Common myeloid progenitor, CD34-positive (primary cell): ENCODE measurements at regions not wholly inside any gene's neighbourhood (a gene's known extent, or its start where the extent isn't known, plus 50 kb on each side); places are given as distances from the start of the nearest gene placed in this dataset.

Experiments used
- CTCF ChIA-PET: fragments of 350-600 bp; sonication (Branson Sonifier 250); formaldehyde crosslinking; loops from one replicate; lab custom pipeline; 2021; ENCODE audit warnings: antibody characterized with exemption; lab: Charles Lee
- POLR2A ChIA-PET: fragments of 350-600 bp; sonication (Branson Sonifier 250); formaldehyde crosslinking; loops from one replicate; lab custom pipeline; 2021; ENCODE audit warnings: antibody characterized with exemption; lab: Charles Lee
- DNase-seq, 3 donors: peaks; one replicate each; pipeline versions ENCODE4 v3.0.0 to v3.0.0-alpha.2; 2013
- H3K27ac ChIP-seq, 2 experiments: 1 replicate in 1 of 2; 2 replicates in 1 of 2; pipeline ENCODE4 v1.7.0; 2013; ENCODE audit warnings: inconsistent platforms in 2 of 2, low read length in 2 of 2, mild to moderate bottlenecking in 2 of 2, low read depth in 1 of 2, moderate library complexity in 1 of 2; ENCODE audit not compliant: severe bottlenecking in 2 of 2, insufficient read depth in 1 of 2, poor library complexity in 1 of 2
- H3K27me3 ChIP-seq, 5 experiments: replicated peaks in 2 of 5; 1 replicate in 3 of 5; 2 replicates in 2 of 5; pipeline versions ENCODE4 v1.6.1 to v1.7.0; 2013; ENCODE audit warnings: low read length in 4 of 5, mild to moderate bottlenecking in 2 of 5, moderate library complexity in 2 of 5, inconsistent platforms in 1 of 5; ENCODE audit not compliant: insufficient read depth in 5 of 5, control insufficient read depth in 4 of 5
- H3K36me3 ChIP-seq, 4 experiments: 1 replicate in 2 of 4; 2 replicates in 2 of 4; pipeline versions ENCODE4 v1.6.1 to v1.7.0; 2013; ENCODE audit warnings: low read length in 3 of 4, control low read depth in 1 of 4, mild to moderate bottlenecking in 1 of 4; ENCODE audit not compliant: control insufficient read depth in 4 of 4, insufficient read depth in 4 of 4
- H3K4me1 ChIP-seq, 4 experiments: 1 replicate in 3 of 4; 2 replicates in 1 of 4; pipeline versions ENCODE4 v1.6.1 to v1.7.1; 2013; ENCODE audit warnings: low read length in 3 of 4, mild to moderate bottlenecking in 3 of 4, control low read depth in 1 of 4, inconsistent platforms in 1 of 4, moderate library complexity in 1 of 4; ENCODE audit not compliant: control insufficient read depth in 4 of 4, insufficient read depth in 4 of 4; ENCODE audit errors: control extremely low read depth in 1 of 4
- H3K4me3 ChIP-seq, 7 experiments: 1 replicate in 4 of 7; 2 replicates in 3 of 7; pipeline versions ENCODE4 v1.5.1 to v1.7.0; 2013; ENCODE audit warnings: mild to moderate bottlenecking in 7 of 7, low read length in 6 of 7, moderate library complexity in 6 of 7, inconsistent platforms in 2 of 7, low read depth in 2 of 7, control low read depth in 1 of 7; ENCODE audit not compliant: insufficient read depth in 4 of 7, control insufficient read depth in 1 of 7; ENCODE audit errors: extremely low read depth in 1 of 7
- H3K9me3 ChIP-seq, 5 experiments: 1 replicate in 4 of 5; 2 replicates in 1 of 5; pipeline versions ENCODE4 v1.6.1 to v1.7.1; 2013; ENCODE audit warnings: low read length in 4 of 5, mild to moderate bottlenecking in 2 of 5, inconsistent platforms in 1 of 5, low read depth in 1 of 5, moderate library complexity in 1 of 5; ENCODE audit not compliant: control insufficient read depth in 4 of 5, insufficient read depth in 2 of 5; ENCODE audit errors: control extremely low read depth in 1 of 5
- WGBS: methylation state at CpG from one replicate; pipeline ENCODE4 v1.1.5; 2013; ENCODE audit not compliant: insufficient coverage; 5-methylcytosine and 5-hydroxymethylcytosine counted together

GRCh38 chr10:4707221-4707620 is 118.8 kb upstream of the AKR1E2 start:
- ChIA-PET POLR2A (no interaction called here), CTCF (interaction anchor here (0.6 to 1.5 kb wide), 2 partner anchors 13 to 547 kb away, joined by 3 to 5 read pairs; no protein-coding TSS in a partner anchor)
- no peaks in the 10 kb centered on the region for H3K9me3 ChIP-seq
- no CpG with 5 or more reads among the region's 2 CpGs for WGBS
- H3K36me3 ChIP-seq = no peaks in the 10 kb centered on the region
- no peak overlapping the region for H3K27ac ChIP-seq
- no peak overlapping the region for H3K4me3 ChIP-seq
- no peaks in the 10 kb centered on the region for H3K4me1 ChIP-seq
- DNase-seq = no peak
- peaks cover 0 to 1% (median 0%) of the 10 kb centered on the region in 5 experiments for H3K27me3 ChIP-seq

GRCh38 chr10:4704034-4704545 is 121.9 kb upstream of the AKR1E2 start:
- 74% methylated on average over 2 of the region's 2 CpGs for WGBS
- ChIA-PET POLR2A (no interaction called here), CTCF (no interaction called here)
- Histone ChIP-seq H3K4me3 (no peak overlapping the region), H3K36me3 (no peaks in the 10 kb centered on the region), H3K4me1 (no peaks in the 10 kb centered on the region), H3K27me3 (peaks cover 0 to 2% (median 0%) of the 10 kb centered on the region in 5 experiments), H3K9me3 (no peaks in the 10 kb centered on the region), H3K27ac (no peak overlapping the region)
- DNase-seq = peak in 2 of 3 donors; percentile 46 to 71

- 100% methylated on average over 2 of the region's 4 CpGs for WGBS
- ChIA-PET POLR2A (no interaction called here), CTCF (no interaction called here)
- no peaks in the 10 kb centered on the region for H3K36me3 ChIP-seq
- H3K4me3 ChIP-seq = no peak overlapping the region
- no peaks in the 10 kb centered on the region for H3K4me1 ChIP-seq
- H3K9me3 ChIP-seq = no peaks in the 10 kb centered on the region
- no peak for DNase-seq
- H3K27me3 ChIP-seq = peaks cover 0 to 2% (median 0%) of the 10 kb centered on the region in 5 experiments
- no peak overlapping the region for H3K27ac ChIP-seq
These were observed 125.0 kb upstream of the AKR1E2 start for GRCh38 chr10:4701016-4701415.

- ChIA-PET POLR2A (no interaction called here), CTCF (no interaction called here)
- no peaks in the 10 kb centered on the region for H3K36me3 ChIP-seq
- DNase-seq = no peak
- no peak overlapping the region for H3K27ac ChIP-seq
- no peak overlapping the region for H3K4me3 ChIP-seq
- peaks cover 0 to 2% (median 0%) of the 10 kb centered on the region in 5 experiments for H3K27me3 ChIP-seq
- H3K9me3 ChIP-seq = no peaks in the 10 kb centered on the region
- no peaks in the 10 kb centered on the region for H3K4me1 ChIP-seq
- 100% methylated on average over 3 of the region's 3 CpGs for WGBS
These were observed 125.9 kb upstream of the AKR1E2 start for GRCh38 chr10:4699950-4700730.

GRCh38 chr10:4698075-4698474 is 127.9 kb upstream of the AKR1E2 start:
- no peak overlapping the region for H3K4me3 ChIP-seq
- POLR2A ChIA-PET = no interaction called here
- DNase-seq = no peak

GRCh38 chr10:4696186-4696585 is 129.8 kb upstream of the AKR1E2 start:
- no peaks in the 10 kb centered on the region for H3K36me3 ChIP-seq
- no CpG with 5 or more reads among the region's 3 CpGs for WGBS
- no peaks in the 10 kb centered on the region for H3K27me3 ChIP-seq
- POLR2A ChIA-PET = no interaction called here
- no peak overlapping the region for H3K4me3 ChIP-seq
- no peak for DNase-seq
- no peaks in the 10 kb centered on the region for H3K9me3 ChIP-seq
- CTCF ChIA-PET = no interaction called here
- H3K27ac ChIP-seq = no peak overlapping the region
- H3K4me1 ChIP-seq = no peaks in the 10 kb centered on the region

More at GRCh38 chr10:4698075-4698474, 127.9 kb upstream of the AKR1E2 start:
- WGBS = 100% methylated on average over 1 of the region's 1 CpG
- CTCF ChIA-PET = no interaction called here
- Histone ChIP-seq H3K27me3 (peaks cover 0 to 2% (median 0%) of the 10 kb centered on the region in 5 experiments), H3K9me3 (no peaks in the 10 kb centered on the region), H3K36me3 (no peaks in the 10 kb centered on the region), H3K4me1 (no peaks in the 10 kb centered on the region), H3K27ac (no peak overlapping the region)

- H3K9me3 ChIP-seq = no peaks in the 10 kb centered on the region
- H3K4me1 ChIP-seq = peaks cover 0 to under 1% (median 0%) of the 10 kb centered on the region in 4 experiments
- POLR2A ChIA-PET = no interaction called here
- H3K4me3 ChIP-seq = no peak overlapping the region
- CTCF ChIA-PET = interaction anchor here (1.9 kb wide), 1 partner anchor 12 kb away, joined by 5 read pairs; no protein-coding TSS in a partner anchor
- DNase-seq = no peak
- H3K27me3 ChIP-seq = no peaks in the 10 kb centered on the region
- H3K27ac ChIP-seq = no peak overlapping the region
- H3K36me3 ChIP-seq = no peaks in the 10 kb centered on the region
- 100% methylated on average over 3 of the region's 4 CpGs for WGBS
These were observed 132.0 kb upstream of the AKR1E2 start for GRCh38 chr10:4693967-4694366.
